Transverse colon (tissue), 4 donors: ENCODE measurements at regions not wholly inside any gene's neighbourhood (a gene's known extent, or its start where the extent isn't known, plus 50 kb on each side); places are given as distances from the start of the nearest gene placed in this dataset.

Experiments
- DNase-seq: peaks from one replicate; pipeline ENCODE4 v3.0.0-alpha.2; 2019
- H3K27ac ChIP-seq, 4 donors: fragments of 200-600 bp; sonication (generic); 2 replicates each; pipeline ENCODE4 v1.5.1; 2016 to 2018; ENCODE audit warnings: inconsistent platforms in 4 of 4
- H3K27me3 ChIP-seq: fragments of 200-600 bp; sonication (generic); 2 replicates; pipeline ENCODE4 v1.5.1; 2017; ENCODE audit warnings: inconsistent platforms
- H3K36me3 ChIP-seq, 4 donors: fragments of 200-600 bp; sonication (generic); 2 replicates each; pipeline ENCODE4 v1.5.1; 2017 to 2019; ENCODE audit warnings: inconsistent platforms in 4 of 4
- H3K4me1 ChIP-seq, 4 donors: fragments of 200-600 bp; sonication (generic); 2 replicates each; pipeline ENCODE4 v1.5.1; 2017 to 2020; ENCODE audit warnings: inconsistent platforms in 4 of 4
- H3K4me3 ChIP-seq, 4 donors: fragments of 200-600 bp; sonication (generic); 1 replicate in 1 of 4; 2 replicates in 3 of 4; pipeline versions ENCODE4 v1.5.1 to v1.6.1; 2017 to 2019; ENCODE audit warnings: inconsistent platforms in 4 of 4
- H3K9me3 ChIP-seq, 2 donors: fragments of 200-600 bp; sonication (generic); 2 replicates each; pipeline ENCODE4 v1.5.1; 2017 to 2019; ENCODE audit warnings: inconsistent platforms in 2 of 2
- EP300 ChIP-seq: sonication (generic); formaldehyde crosslinking; IDR thresholded peaks from one replicate; pipeline ENCODE4 v1.6.1; 2017; ENCODE audit warnings: antibody characterized with exemption, low read depth
- POLR2A ChIP-seq: fragments of 450-650 bp; IDR thresholded peaks from one replicate; pipeline ENCODE4 v1.6.1; 2016; ENCODE audit warnings: antibody characterized with exemption, mild to moderate bottlenecking, moderate library complexity
- POLR2AphosphoS5 ChIP-seq, 3 donors: sonication (generic); formaldehyde crosslinking; IDR thresholded peaks; one replicate each; pipeline ENCODE4 v1.6.1; 2016; ENCODE audit warnings: antibody characterized with exemption in 3 of 3
- WGBS, 2 donors: methylation state at CpG; one replicate each; pipeline ENCODE4 v1.1.5; 2018; ENCODE audit warnings: low coverage in 1 of 2; 5-methylcytosine and 5-hydroxymethylcytosine counted together
- in situ Hi-C, 4 donors: fragments of 200-750 bp; cut with MboI; loops; one replicate each; pipeline versions ENCODE4 v1.15.0 to v1.15.1; 2017; ENCODE audit warnings: low sequenced_read_pairs in 3 of 4, low pct_ligation_motif_present in 1 of 4, low pct_unique_long_range_greater_than_20kb in 1 of 4
- intact Hi-C: fragments of 100-400 bp; cut with DNase I; formaldehyde crosslinking; loops from one replicate; pipeline ENCODE4 v1.15.1; 2023; ENCODE audit warnings: low total_unique reads
- TF ChIP-seq, protein P1 (sequence below), 5 experiments: fragments of 200-600 bp in 3 of 5; fragments of 450-650 bp in 2 of 5; sonication (generic) in 3 of 5; IDR thresholded peaks; 1 replicate in 2 of 5; 2 replicates in 3 of 5; pipeline ENCODE4 v1.5.1; 2016 to 2017; ENCODE audit warnings: antibody characterized with exemption in 5 of 5, inconsistent platforms in 3 of 5, mild to moderate bottlenecking in 2 of 5, moderate library complexity in 1 of 5

DNA sequence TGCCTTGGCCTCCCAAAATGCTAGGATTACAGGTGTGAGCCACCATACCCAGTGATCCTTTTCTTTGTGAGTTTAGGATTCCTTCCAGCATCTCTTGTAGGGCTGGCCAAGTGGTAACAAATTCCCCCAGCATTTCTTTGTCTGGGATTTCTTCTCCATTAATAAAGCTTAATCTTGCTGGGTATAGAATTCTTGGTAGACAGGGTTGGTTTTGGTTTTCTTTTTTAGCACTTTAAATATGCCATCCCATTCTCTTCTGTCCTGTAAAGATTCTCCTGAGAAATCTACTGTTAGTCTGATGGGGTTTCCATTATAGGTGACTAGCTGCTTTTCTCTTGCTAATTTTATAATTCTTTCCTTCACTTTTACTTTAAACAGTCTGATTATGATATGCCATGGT is 173.0 kb upstream of the TOM1L1 start:
- Histone ChIP-seq H3K27ac (no peak overlapping the region), H3K4me3 (no peak overlapping the region), H3K36me3 (no peaks in the 10 kb centered on the region), H3K27me3 (no peaks in the 10 kb centered on the region), H3K4me1 (no peaks in the 10 kb centered on the region), H3K9me3 (peaks cover 5 to 18% of the 10 kb centered on the region in 2 donors)
- in situ Hi-C loops = loop anchor here in 1 of 4 donors (25.0 kb wide), 1 partner anchor 110 kb away; no protein-coding TSS in a partner anchor
- no peak for DNase-seq
- no peak for TF ChIP-seq POLR2A
- no peak for TF ChIP-seq POLR2AphosphoS5 (IDR thresholded peaks at IDR 0.05)
- TF ChIP-seq, protein P1, sequence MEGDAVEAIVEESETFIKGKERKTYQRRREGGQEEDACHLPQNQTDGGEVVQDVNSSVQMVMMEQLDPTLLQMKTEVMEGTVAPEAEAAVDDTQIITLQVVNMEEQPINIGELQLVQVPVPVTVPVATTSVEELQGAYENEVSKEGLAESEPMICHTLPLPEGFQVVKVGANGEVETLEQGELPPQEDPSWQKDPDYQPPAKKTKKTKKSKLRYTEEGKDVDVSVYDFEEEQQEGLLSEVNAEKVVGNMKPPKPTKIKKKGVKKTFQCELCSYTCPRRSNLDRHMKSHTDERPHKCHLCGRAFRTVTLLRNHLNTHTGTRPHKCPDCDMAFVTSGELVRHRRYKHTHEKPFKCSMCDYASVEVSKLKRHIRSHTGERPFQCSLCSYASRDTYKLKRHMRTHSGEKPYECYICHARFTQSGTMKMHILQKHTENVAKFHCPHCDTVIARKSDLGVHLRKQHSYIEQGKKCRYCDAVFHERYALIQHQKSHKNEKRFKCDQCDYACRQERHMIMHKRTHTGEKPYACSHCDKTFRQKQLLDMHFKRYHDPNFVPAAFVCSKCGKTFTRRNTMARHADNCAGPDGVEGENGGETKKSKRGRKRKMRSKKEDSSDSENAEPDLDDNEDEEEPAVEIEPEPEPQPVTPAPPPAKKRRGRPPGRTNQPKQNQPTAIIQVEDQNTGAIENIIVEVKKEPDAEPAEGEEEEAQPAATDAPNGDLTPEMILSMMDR (IDR thresholded peaks at IDR 0.05) = no peak
- no peak for TF ChIP-seq EP300
- intact Hi-C loops = no loop called here

DNA sequence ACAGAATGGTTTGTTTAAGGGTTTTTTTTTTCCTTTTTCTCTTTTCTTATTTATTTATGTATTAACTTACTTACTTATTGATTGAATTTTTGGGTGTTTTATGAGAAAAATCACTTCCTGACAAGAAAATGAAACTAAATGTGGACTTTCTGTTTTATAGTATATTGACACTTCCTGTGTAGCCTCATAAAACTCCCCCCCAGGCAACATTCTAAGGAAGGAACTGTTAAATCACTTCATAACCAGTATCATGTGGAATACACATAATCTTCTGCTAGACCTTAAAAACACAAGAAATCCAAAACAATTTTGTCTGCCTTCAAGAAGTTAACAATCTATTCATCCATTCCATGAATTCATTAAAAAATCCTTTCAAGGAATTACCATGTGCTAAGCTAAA is 164.1 kb upstream of the TOM1L1 start:
- Histone ChIP-seq H3K9me3 (no peaks in the 10 kb centered on the region), H3K4me1 (no peaks in the 10 kb centered on the region), H3K27ac (no peak overlapping the region), H3K27me3 (no peaks in the 10 kb centered on the region), H3K36me3 (no peaks in the 10 kb centered on the region), H3K4me3 (no peak overlapping the region)
- intact Hi-C loops (no loop called here), in situ Hi-C loops (loop anchor here in 1 of 4 donors (25.0 kb wide), 1 partner anchor 101 kb away; no protein-coding TSS in a partner anchor)
- no peak for DNase-seq
- TF ChIP-seq POLR2A (no peak), EP300 (no peak), POLR2AphosphoS5 (IDR thresholded peaks at IDR 0.05) (no peak)
- TF ChIP-seq, protein P1 (IDR thresholded peaks at IDR 0.05) = no peak

DNA sequence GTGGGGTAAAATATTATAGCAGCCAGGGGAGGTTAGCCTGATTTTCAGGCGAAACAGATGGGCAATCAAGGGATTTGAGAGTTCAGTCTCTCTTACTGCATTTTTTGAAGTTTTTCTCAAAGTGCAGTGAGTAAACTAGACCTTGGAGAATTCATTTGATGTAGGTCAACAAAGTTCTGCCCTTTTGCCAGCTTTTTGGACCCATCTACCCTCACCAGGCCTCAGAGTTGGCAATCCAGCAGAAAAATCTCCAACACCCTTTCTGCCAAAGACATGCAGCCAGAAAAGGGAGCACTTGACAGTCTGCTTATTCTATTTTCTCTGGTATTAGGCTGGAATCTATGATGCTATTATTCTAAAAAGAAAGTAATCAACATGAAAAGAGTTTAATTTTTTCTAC is 162.2 kb upstream of the TOM1L1 start:
- WGBS, 2 donors = 73 to 82% methylated on average over 1 of the region's 1 CpG
- TF ChIP-seq, protein P1 (IDR thresholded peaks at IDR 0.05) = no peak
- TF ChIP-seq POLR2A (no peak), EP300 (no peak), POLR2AphosphoS5 (IDR thresholded peaks at IDR 0.05) (no peak)
- no peaks in the 10 kb centered on the region for H3K27me3 ChIP-seq
- in situ Hi-C loops (loop anchor here in 1 of 4 donors (25.0 kb wide), 1 partner anchor 99 kb away; no protein-coding TSS in a partner anchor), intact Hi-C loops (no loop called here)
- DNase-seq = no peak
- H3K9me3 ChIP-seq = no peaks in the 10 kb centered on the region
- no peak overlapping the region for H3K27ac ChIP-seq
- H3K36me3 ChIP-seq = no peaks in the 10 kb centered on the region
- no peak overlapping the region for H3K4me3 ChIP-seq
- no peaks in the 10 kb centered on the region for H3K4me1 ChIP-seq

DNA sequence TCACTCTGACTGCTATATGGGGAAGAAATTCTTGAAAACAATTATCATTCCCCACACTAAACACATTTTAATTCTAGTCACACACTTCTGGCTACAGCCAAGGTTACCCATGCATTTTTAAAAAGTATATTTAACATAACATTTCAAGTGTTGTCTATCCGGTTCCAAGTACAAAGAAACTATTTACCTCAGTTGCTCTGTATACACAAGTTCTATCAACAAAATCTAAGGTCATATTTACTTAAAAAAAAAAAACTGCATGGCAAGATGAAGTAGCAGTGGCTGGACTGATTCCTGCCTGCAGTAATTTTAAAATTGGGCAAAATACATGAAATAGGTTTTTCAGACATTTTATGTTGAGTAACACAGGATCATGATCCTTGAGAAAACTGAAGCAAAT is 155.9 kb upstream of the TOM1L1 start:
- WGBS, 2 donors = 33 to 45% methylated on average over 1 of the region's 1 CpG
- no peak overlapping the region for H3K4me3 ChIP-seq
- peaks cover 4 to 12% of the 10 kb centered on the region in 2 donors for H3K9me3 ChIP-seq
- intact Hi-C loops (no loop called here), in situ Hi-C loops (loop anchor here in 1 of 4 donors (25.0 kb wide), 1 partner anchor 93 kb away; no protein-coding TSS in a partner anchor)
- DNase-seq = no peak
- H3K27ac ChIP-seq = no peak overlapping the region
- no peaks in the 10 kb centered on the region for H3K27me3 ChIP-seq
- H3K4me1 ChIP-seq = no peaks in the 10 kb centered on the region
- no peak for TF ChIP-seq POLR2A
- TF ChIP-seq EP300 = no peak
- TF ChIP-seq POLR2AphosphoS5 (IDR thresholded peaks at IDR 0.05) = no peak
- TF ChIP-seq, protein P1 (IDR thresholded peaks at IDR 0.05) = no peak
- no peaks in the 10 kb centered on the region for H3K36me3 ChIP-seq
